ENCODE measurements at regions not wholly inside any gene's neighbourhood (a gene's known extent, or its start where the extent isn't known, plus 50 kb on each side); places are given as distances from the start of the nearest gene placed in this dataset.

DNA sequence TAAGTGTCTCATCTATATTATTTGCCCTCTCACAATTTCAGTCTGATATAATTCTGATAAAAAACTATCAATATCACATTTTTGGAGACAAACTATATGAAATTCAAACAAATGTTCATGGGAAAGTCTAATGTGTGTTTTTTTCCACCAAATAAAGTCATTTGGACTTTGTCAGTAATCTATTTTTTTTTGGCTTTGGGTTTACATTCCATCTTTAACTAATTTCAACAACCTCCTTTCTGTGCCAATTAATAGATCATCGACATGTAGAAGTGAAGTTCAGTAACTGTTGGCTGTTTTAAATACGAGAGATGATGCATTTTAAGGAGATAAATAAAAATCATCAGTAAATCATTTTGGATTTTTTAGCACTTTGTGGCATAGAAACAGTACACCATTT, 1623.0 kb upstream of the ACVR2A start (continued):
- no peak for TF ChIP-seq ZNF510 (tag by site-specific recombination; IDR thresholded peaks at IDR 0.05; ENCODE audit: insufficient replicate concordance)

DNA sequence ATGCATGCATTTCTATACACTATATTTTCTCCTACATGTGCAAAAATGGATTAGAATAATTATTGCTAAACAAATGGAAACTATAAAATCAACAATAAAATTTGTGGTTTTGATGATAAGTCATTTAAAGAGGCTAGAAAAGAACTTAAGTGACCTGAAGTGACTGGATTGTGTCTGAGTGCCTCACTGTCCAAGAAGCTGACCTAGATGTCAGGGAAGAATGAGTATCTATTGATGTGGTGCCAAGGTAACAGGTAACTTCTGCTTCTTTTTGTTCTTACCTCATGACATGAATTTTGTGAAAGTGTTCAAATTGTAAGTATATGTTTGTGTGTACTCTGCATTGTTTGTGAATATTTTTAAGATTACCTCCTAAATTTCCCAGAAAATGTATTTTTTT, 1623.9 kb upstream of the ACVR2A start:
- POLR2A ChIA-PET: no interaction called here
- CTCF ChIA-PET: interaction anchor here (0.8 kb wide), 1 partner anchor 11 kb away, joined by 6 read pairs; no protein-coding TSS in a partner anchor
- H3K27ac ChIP-seq (ENCODE audit: extremely low read depth, low read depth, low read length): no peak overlapping the region
- no peak for TF ChIP-seq ZFP3 (tag by site-specific recombination; IDR thresholded peaks at IDR 0.05; ENCODE audit: low read depth)
- H3K36me3 ChIP-seq (ENCODE audit: control insufficient read depth in 2 of 2, insufficient read depth in 1 of 2, low read length in 2 of 2): no peaks in the 10 kb centered on the region
- H3K4me1 ChIP-seq (ENCODE audit: control insufficient read depth, insufficient read depth, low read length): no peaks in the 10 kb centered on the region
- no peak overlapping the region for H3K4me3 ChIP-seq (ENCODE audit: low read depth, low read length)
- no peaks in the 10 kb centered on the region for H3K9me3 ChIP-seq (ENCODE audit: control insufficient read depth, insufficient read depth, low read depth, low read length)

DNA sequence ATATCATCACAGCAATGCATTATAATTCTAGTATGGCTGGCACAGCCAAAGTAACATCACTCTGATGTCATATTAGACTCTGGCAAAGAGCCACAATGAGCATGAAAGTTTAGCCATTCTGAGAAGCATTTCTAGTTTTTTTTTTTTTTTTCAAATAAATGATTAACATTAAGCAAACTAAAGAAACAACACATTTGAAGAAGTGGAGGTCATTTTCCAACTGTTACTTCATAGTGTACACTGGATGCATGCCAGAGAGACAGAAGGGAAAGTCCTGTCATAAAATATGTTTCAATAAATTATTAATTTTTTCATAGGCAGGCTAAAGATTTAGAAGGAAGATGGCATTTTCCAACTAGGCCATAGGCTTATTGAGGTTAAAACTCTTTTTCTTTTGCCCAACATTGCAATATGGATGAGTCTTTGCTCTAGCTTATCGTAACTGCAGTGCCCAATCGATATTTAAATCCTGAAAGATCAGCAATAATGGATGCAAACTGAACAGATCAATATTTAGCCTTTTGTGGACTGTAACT, 1630.4 kb upstream of the ACVR2A start:
- POLR2A ChIA-PET: no interaction called here
- Histone ChIP-seq H3K4me3 (ENCODE audit: low read depth, low read length) (no peak overlapping the region), H3K4me1 (ENCODE audit: control insufficient read depth, insufficient read depth, low read length) (no peaks in the 10 kb centered on the region), H3K36me3 (ENCODE audit: control insufficient read depth in 2 of 2, insufficient read depth in 1 of 2, low read length in 2 of 2) (no peaks in the 10 kb centered on the region), H3K9me3 (ENCODE audit: control insufficient read depth, insufficient read depth, low read depth, low read length) (no peaks in the 10 kb centered on the region), H3K27ac (ENCODE audit: extremely low read depth, low read depth, low read length) (no peak overlapping the region)
- CTCF ChIA-PET: interaction anchor here (0.7 kb wide), 1 partner anchor 70 kb away, joined by 4 read pairs; no protein-coding TSS in a partner anchor
- TF ChIP-seq, protein P1, sequence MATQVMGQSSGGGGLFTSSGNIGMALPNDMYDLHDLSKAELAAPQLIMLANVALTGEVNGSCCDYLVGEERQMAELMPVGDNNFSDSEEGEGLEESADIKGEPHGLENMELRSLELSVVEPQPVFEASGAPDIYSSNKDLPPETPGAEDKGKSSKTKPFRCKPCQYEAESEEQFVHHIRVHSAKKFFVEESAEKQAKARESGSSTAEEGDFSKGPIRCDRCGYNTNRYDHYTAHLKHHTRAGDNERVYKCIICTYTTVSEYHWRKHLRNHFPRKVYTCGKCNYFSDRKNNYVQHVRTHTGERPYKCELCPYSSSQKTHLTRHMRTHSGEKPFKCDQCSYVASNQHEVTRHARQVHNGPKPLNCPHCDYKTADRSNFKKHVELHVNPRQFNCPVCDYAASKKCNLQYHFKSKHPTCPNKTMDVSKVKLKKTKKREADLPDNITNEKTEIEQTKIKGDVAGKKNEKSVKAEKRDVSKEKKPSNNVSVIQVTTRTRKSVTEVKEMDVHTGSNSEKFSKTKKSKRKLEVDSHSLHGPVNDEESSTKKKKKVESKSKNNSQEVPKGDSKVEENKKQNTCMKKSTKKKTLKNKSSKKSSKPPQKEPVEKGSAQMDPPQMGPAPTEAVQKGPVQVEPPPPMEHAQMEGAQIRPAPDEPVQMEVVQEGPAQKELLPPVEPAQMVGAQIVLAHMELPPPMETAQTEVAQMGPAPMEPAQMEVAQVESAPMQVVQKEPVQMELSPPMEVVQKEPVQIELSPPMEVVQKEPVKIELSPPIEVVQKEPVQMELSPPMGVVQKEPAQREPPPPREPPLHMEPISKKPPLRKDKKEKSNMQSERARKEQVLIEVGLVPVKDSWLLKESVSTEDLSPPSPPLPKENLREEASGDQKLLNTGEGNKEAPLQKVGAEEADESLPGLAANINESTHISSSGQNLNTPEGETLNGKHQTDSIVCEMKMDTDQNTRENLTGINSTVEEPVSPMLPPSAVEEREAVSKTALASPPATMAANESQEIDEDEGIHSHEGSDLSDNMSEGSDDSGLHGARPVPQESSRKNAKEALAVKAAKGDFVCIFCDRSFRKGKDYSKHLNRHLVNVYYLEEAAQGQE (tag by site-specific recombination; IDR thresholded peaks at IDR 0.05): no peak
- TF ChIP-seq SP3 (tag by site-specific recombination; IDR thresholded peaks at IDR 0.05): no peak
- TF ChIP-seq RBAK (tag by site-specific recombination; IDR thresholded peaks at IDR 0.05): no peak
- TF ChIP-seq IKZF3 (tag by site-specific recombination; IDR thresholded peaks at IDR 0.05): no peak
- no peak for TF ChIP-seq ZNF157 (tag by site-specific recombination; IDR thresholded peaks at IDR 0.05)
- no peak for TF ChIP-seq GLIS1 (tag by site-specific recombination; IDR thresholded peaks at IDR 0.05)
- no peak for TF ChIP-seq ZNF175 (tag by site-specific recombination; IDR thresholded peaks at IDR 0.05)
- no peak for TF ChIP-seq ZBTB7A (tag by site-specific recombination; IDR thresholded peaks at IDR 0.05; ENCODE audit: low read depth)
- TF ChIP-seq, protein P2, sequence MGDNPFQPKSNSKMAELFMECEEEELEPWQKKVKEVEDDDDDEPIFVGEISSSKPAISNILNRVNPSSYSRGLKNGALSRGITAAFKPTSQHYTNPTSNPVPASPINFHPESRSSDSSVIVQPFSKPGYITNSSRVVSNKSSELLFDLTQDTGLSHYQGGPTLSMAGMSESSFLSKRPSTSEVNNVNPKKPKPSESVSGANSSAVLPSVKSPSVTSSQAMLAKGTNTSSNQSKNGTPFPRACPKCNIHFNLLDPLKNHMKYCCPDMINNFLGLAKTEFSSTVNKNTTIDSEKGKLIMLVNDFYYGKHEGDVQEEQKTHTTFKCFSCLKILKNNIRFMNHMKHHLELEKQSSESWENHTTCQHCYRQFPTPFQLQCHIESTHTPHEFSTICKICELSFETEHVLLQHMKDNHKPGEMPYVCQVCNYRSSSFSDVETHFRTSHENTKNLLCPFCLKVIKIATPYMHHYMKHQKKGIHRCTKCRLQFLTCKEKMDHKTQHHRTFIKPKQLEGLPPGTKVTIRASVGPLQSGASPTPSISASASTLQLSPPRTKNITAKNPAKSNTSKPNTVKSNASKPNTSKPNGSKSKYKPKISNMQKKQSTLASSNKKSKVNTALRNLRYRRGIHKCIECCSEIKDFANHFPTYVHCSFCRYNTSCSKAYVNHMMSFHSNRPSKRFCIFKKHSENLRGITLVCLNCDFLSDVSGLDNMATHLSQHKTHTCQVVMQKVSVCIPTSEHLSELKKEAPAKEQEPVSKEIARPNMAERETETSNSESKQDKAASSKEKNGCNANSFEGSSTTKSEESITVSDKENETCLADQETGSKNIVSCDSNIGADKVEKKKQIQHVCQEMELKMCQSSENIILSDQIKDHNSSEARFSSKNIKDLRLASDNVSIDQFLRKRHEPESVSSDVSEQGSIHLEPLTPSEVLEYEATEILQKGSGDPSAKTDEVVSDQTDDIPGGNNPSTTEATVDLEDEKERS (tag by site-specific recombination; IDR thresholded peaks at IDR 0.05): no peak
- no peak for TF ChIP-seq ZNF670 (tag by site-specific recombination; IDR thresholded peaks at IDR 0.05; ENCODE audit: low read depth)
- TF ChIP-seq ZNF341 (tag by site-specific recombination; IDR thresholded peaks at IDR 0.05; ENCODE audit: low read depth): no peak
- TF ChIP-seq ZFP41 (tag by site-specific recombination; IDR thresholded peaks at IDR 0.05; ENCODE audit: borderline replicate concordance): no peak
- no peak for TF ChIP-seq ZBTB8A (tag by site-specific recombination; IDR thresholded peaks at IDR 0.05)
- TF ChIP-seq, protein P3, sequence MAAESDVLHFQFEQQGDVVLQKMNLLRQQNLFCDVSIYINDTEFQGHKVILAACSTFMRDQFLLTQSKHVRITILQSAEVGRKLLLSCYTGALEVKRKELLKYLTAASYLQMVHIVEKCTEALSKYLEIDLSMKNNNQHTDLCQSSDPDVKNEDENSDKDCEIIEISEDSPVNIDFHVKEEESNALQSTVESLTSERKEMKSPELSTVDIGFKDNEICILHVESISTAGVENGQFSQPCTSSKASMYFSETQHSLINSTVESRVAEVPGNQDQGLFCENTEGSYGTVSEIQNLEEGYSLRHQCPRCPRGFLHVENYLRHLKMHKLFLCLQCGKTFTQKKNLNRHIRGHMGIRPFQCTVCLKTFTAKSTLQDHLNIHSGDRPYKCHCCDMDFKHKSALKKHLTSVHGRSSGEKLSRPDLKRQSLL (tag by site-specific recombination; IDR thresholded peaks at IDR 0.05): no peak
- TF ChIP-seq ZNF2 (tag by site-specific recombination; IDR thresholded peaks at IDR 0.05): no peak

Measured in HEK293 (cell line).